ENCODE measurements at regions not wholly inside any gene's neighbourhood (a gene's known extent, or its start where the extent isn't known, plus 50 kb on each side); places are given as distances from the start of the nearest gene placed in this dataset.

DNA sequence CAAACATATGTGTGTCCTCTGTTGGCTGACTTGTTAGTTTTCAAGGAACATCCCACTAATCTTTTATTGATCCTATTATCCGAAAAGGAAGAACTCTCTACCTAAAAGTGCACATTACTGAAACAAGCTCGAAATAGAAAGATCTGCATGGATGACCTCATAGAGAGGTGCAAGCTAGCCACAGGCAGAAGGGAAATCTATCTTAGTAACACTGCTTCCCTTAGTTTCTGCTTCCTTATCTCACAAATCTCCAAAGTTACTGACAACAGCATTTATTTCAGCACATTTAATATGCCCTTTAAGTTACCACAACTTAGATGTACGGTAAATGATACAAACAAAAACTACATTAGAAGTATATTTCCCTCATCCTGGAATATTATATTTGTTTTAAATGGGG is 285.1 kb upstream of the CCDC54 start:
- no peak for TF ChIP-seq CTCF (IDR thresholded peaks at IDR 0.05; ENCODE audit: insufficient read depth, low read length)
- H3K4me3 ChIP-seq (ENCODE audit: low read depth, low read length), result no peak overlapping the region
- DNase-seq (ENCODE audit: low read depth), result no peak

DNA sequence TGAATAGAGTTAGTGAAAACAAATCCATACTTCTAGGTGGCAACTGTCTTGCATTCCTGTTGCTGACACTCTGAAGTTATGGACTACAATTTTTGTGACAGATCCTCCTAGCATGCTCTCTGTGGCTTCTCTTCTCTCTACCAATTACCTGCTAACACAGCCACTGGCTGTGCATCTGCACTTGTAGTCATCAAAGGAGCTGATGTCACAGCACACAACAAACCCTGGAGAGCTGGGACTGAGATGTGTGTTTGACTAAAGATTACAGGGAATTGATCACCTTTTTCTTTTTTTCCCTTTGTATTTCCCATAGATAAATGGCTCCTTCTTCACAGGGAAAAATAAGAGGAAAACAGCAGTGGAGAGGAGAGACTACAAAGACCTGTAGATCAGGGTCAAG is 278.4 kb upstream of the CCDC54 start:
- H3K4me3 ChIP-seq (ENCODE audit: low read depth, low read length), result no peak overlapping the region
- no peak for DNase-seq (ENCODE audit: low read depth)
- no peak for TF ChIP-seq CTCF (IDR thresholded peaks at IDR 0.05; ENCODE audit: insufficient read depth, low read length)

GRCh38 chr3:107100137-107100536 is 277.1 kb upstream of the CCDC54 start:
- no peak for DNase-seq (ENCODE audit: low read depth)
- TF ChIP-seq CTCF (IDR thresholded peaks at IDR 0.05; ENCODE audit: insufficient read depth, low read length), result no peak
- H3K4me3 ChIP-seq (ENCODE audit: low read depth, low read length), result no peak overlapping the region

GRCh38 chr3:107100573-107100972 is 276.7 kb upstream of the CCDC54 start:
- DNase-seq (ENCODE audit: low read depth), result no peak
- TF ChIP-seq CTCF (IDR thresholded peaks at IDR 0.05; ENCODE audit: insufficient read depth, low read length), result no peak
- no peak overlapping the region for H3K4me3 ChIP-seq (ENCODE audit: low read depth, low read length)

DNA sequence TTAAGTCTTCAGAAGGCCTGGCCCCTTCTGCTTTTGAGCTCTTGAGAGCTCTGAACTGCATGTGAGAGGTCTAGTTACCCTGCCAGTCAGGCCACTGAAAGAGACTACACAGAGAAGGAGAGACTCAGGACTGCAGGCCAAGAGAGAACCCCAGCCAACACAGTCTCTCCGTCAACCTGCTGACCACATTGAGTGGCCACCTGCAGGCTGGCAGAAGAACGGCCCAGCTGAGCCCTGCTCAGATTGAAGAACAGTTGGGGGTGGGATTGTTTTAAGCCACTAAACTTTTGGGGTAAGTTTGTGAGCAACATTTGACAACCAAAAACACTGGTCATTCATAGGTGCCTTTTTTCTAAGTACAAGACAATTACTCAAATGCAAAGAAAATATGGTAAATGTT is 273.5 kb upstream of the CCDC54 start:
- no peak overlapping the region for H3K4me3 ChIP-seq (ENCODE audit: low read depth, low read length)
- no peak for TF ChIP-seq CTCF (IDR thresholded peaks at IDR 0.05; ENCODE audit: insufficient read depth, low read length)
- DNase-seq (ENCODE audit: low read depth), result no peak

- no peak for DNase-seq (ENCODE audit: low read depth)
- no peak overlapping the region for H3K4me3 ChIP-seq (ENCODE audit: low read depth, low read length)
- no peak for TF ChIP-seq CTCF (IDR thresholded peaks at IDR 0.05; ENCODE audit: insufficient read depth, low read length)
Observed at GRCh38 chr3:107106316-107106715, 270.9 kb upstream of the CCDC54 start.

DNA sequence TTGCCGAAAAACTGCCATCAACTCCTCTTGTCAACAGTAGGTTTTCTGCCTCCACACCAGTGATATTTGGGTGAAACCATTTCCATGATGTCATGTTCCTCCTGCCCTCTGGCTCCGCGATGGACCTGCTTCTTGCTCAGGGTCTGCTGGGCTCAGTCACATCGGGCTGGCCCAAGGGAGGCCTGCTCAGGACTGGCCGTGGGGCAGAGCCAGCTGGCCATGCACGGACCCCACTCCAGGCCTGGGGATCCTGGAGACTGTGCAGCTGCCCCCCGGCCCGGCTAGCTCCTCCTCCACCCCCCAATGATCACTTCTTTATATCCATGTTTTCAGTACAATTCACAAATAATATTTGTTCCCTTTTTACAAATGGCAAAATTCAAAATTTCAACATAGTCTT is 270.3 kb upstream of the CCDC54 start:
- no peak overlapping the region for H3K4me3 ChIP-seq (ENCODE audit: low read depth, low read length)
- no peak for DNase-seq (ENCODE audit: low read depth)
- TF ChIP-seq CTCF (IDR thresholded peaks at IDR 0.05; ENCODE audit: insufficient read depth, low read length), result no peak
